LoVo (cell line): ENCODE measurements at regions not wholly inside any gene's neighbourhood (a gene's known extent, or its start where the extent isn't known, plus 50 kb on each side); places are given as distances from the start of the nearest gene placed in this dataset.

Source experiments
- DNase-seq: peaks from one replicate; pipeline ENCODE4 v3.0.0-alpha.2; 2016; ENCODE audit warnings: low spot score

DNA sequence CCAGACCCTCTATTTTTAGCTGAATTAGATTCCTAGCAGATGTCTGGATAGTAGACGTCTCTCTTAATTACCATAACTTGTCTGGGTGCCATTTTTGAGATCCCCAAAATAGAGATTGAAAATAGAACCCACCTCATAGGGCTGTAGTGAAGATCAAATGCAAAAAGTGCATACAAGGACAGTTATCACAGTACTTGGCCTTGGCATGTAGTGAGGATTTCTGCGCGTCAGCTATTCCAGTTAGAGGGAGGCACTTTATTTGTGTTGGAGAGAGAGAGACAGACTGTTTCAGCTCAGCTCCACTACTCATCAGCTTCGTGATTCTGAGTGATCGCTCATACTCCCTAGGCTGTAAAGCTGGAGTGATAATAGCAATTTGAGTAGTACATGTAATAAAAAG is 59.6 kb upstream of the CDH13 start:
- DNase-seq = no peak

- DNase-seq = no peak
Measured at GRCh38 chr16:82563401-82563800, 63.4 kb upstream of the CDH13 start.

GRCh38 chr16:82562183-82562683 is 64.5 kb upstream of the CDH13 start:
- no peak for DNase-seq

DNA sequence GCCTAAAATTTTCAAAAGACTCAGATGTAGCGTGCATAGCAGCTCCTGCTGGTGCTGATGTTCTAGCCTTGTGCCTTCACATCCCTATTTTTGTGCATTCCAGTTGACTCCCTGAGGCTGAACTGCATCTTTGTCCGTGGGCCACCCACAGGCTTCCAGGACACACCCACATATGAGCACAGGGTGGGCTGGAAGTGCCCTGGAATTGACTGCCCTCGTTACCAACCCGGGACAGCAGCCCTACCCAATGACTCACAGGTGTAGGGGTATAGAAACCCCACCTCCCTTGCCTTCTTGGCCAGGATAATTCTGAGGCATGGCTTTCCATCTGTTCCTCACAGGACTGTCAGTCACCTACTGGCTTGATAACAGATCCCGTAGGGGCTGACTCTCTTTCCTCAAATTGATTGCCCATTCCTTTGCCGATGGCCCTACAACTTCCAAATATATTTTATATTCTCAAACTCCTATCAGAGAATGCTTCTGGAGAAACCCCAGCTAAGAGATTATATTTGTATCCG is 65.9 kb upstream of the CDH13 start:
- DNase-seq = no peak

DNA sequence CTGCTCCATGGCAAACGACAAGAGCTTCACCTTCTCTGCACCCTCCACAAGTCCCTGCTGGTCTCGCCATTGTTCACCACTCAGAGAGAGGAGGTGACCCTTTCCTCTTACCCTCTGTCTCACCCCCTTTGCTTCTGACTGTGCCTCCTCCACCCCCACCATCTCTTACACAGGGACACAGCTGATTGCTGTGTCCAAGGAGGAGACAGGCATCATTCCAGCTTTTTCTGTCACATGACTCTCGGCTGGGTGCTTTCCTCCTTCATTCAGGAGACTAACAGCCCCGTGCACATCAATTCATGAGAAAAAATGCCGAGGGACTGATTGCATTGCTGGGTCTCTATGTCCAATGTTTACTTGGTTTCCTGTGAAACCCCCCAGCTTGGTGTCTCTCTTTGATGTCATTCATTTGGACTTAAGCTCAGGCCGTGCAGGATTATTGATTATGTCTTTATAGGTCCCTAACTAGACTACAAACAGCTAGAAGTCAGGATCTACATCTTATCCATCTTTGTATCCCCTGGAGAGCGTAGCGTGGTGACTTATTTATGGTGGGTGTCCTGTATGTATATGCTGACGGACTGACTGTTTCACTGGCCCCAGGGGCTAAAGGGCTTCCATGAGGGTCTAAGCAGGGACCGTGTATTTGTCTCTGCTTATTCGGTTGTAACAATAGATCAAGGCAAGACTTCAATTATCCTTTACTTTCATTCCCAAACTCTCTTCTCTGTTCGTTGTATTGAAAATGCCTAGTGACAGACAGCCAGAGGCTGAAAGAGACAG is 82.2 kb upstream of the CDH13 start:
- DNase-seq = no peak

- DNase-seq = no peak
Measured at GRCh38 chr16:82542714-82543113, 84.1 kb upstream of the CDH13 start.

DNA sequence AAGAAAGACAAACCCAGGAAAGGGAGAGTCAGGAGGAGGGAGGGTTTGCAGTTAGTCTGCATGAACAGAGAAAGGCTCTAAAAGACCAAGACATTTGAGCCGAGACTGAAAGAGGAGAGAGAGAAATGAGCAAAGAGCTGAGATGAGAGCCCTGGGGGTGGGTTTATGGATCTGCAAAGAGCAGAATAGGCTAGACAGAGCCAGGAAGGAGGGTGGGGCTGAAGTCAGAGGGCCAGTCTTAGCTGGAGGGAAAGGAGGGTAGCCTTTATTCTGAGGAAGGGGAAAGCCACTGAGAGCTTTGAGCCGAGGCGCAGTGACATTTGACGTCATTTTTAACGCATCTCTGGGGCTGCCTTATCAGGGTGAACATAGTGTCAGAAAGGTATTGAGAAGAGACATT is 85.7 kb upstream of the CDH13 start:
- no peak for DNase-seq

DNA sequence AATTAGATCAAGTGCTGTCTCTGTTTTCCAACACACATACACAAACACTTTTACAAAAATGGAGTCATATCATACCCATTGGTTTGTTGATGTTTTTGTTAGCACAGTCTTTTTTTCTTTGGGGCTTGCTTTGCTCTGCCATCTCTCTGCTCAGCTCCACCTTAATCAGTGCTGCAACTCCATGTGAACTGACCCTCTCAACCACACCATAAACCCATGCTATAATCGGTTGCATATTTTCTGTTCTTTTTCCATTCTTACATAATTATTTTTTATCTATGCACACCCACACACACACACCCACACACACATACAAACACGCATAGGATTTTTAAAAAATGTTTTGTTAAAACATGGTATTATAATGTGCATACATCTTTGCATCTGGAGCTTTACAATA is 91.0 kb upstream of the CDH13 start:
- no peak for DNase-seq

- no peak for DNase-seq
Measured at GRCh38 chr16:82535262-82535661, 91.5 kb upstream of the CDH13 start.

- DNase-seq = no peak
Measured at GRCh38 chr16:82533189-82533588, 93.6 kb upstream of the CDH13 start.

GRCh38 chr16:82530883-82531282 is 95.9 kb upstream of the CDH13 start:
- no peak for DNase-seq

DNA sequence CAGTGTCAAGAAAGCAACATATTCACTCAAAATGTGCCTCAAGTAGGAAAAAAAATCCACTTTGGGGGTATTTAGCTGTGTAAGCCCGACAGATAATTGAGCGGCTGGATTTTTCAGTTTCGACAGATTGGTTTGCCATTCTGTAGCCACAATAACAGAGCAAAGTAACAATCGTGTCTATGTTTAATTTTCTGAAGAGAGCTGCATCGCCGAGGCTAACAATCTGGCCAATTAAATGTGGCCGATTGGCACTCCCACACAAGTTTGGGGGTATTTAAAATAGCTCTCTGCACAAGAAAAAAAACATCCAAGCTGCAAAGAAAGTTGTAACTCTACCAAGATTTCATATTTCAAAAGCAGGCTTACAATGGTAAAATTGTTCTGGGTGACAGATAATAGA is 99.7 kb upstream of the CDH13 start:
- no peak for DNase-seq

GRCh38 chr16:82524976-82525375 is 101.8 kb upstream of the CDH13 start:
- no peak for DNase-seq

GRCh38 chr16:82523815-82524214 is 103.0 kb upstream of the CDH13 start:
- no peak for DNase-seq

DNA sequence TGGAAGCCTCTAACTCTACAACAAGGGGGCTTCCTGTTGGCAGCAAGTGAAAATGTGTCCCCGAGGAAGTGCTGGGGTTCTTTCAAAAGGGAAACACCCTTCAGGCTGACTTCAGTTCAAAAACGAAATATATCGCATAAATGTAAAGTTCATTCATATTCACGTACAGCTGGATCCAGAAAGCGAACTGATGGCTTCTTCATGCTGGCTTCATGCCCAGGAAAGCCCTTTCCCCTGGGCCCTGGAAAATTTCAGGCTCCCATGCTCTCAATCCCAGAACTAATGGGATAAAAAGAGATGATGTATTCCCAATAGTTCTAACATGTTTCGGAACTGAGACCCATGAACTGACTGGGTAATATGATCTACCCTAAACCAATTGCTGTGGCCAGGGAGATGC is 104.7 kb upstream of the CDH13 start:
- no peak for DNase-seq

DNA sequence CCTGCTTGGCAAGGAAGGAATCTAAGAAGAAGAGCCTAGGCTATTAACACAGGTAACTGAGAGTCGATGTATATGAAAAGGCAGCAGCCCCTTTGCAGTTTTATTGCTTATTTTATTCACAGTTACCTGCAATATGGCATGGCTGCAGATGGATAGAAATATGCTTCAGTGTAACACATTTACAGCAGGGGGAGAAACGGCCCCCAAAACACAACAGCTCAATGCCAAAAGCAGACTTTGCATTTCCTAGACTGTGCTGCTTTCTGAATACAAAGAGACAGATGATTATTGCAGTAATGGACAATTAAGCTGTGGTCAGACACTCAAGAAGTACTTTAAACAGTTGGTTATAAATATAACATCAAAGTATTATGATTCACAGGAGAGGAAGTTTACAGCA is 108.0 kb upstream of the CDH13 start:
- DNase-seq = no peak

DNA sequence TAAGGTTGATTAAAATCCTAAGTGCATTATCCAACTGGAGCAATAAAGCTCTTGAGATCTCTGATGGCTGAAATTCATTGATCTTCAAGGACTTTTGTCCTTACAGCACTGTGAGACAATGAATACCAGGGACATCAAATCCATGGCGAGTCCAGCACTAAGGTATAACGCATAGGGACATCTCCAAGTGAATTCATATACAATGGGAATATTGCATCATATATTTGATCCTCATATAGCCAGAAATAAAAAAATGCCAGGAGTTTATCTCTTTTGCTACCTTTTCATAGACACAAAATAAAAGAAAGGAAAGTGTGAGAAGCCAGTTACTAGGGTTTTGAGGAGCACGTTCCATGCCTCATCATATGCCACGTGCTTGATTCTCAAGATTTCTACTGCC is 112.5 kb upstream of the CDH13 start:
- no peak for DNase-seq

DNA sequence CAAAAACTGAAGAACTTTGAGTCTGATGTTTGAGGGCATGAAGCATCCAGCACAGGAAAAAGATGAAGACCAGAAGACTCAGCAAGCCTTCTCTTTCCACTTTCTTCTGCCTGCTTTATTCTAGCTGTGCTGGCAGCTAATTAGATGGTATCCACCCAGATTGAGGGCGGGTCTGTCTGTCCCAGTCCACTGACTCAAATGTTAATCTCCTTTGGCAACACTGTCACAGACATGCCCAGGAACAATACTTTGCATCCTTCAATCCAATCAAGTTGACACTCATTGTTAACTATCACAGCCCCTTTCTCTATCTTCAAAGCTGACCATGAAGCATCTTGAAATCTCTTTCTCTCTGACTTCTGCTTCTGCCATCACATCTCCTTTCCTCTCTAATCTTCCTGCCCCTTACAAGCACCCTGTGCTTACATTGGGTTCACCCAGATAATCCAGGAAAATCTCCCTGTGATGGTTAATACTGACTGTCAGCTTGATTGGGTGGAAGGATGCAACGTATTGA is 115.9 kb upstream of the CDH13 start:
- no peak for DNase-seq

GRCh38 chr16:82509691-82510430 is 116.9 kb upstream of the CDH13 start:
- no peak for DNase-seq

GRCh38 chr16:82506692-82507670 is 119.8 kb upstream of the CDH13 start:
- no peak for DNase-seq

GRCh38 chr16:82504836-82505235 is 121.9 kb upstream of the CDH13 start:
- DNase-seq = no peak

DNA sequence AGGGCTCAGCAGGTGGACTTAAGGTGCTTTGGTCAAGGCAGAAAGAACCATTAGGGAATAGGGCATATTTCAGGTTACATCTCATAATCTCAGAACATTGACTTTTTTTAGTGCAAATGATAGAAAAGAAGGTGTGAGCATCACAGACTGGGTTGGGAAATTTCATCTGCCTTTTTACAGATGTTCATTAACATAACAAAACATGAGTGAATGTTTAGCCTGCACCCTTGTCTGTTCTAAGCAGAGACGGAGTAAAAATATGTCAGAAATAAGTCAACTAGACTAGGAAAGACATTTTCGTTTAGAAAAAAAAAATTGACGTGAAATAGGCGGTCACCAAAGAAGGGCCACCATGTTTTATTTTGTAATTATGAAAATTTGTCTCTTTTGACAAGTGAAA is 127.5 kb upstream of the CDH13 start:
- no peak for DNase-seq
